WI38 (cell line): ENCODE measurements at regions not wholly inside any gene's neighbourhood (a gene's known extent, or its start where the extent isn't known, plus 50 kb on each side); places are given as distances from the start of the nearest gene placed in this dataset.

ENCODE experiments used
- H3K4me3 ChIP-seq: 2 replicates; pipeline ENCODE4 v1.5.1; 2011; ENCODE audit warnings: low read depth, mild to moderate bottlenecking, control low read depth, low read length
- CTCF ChIP-seq: IDR thresholded peaks from 2 replicates; pipeline ENCODE4 v1.5.1; 2012; ENCODE audit warnings: low read depth, mild to moderate bottlenecking, control low read depth, low read length

GRCh38 chr18:38944446-38945024 is 1378.9 kb upstream of the CELF4 start:
- TF ChIP-seq CTCF, result no peak
- no peak overlapping the region for H3K4me3 ChIP-seq

GRCh38 chr18:38941711-38942561 is 1376.3 kb upstream of the CELF4 start:
- no peak for TF ChIP-seq CTCF
- no peak overlapping the region for H3K4me3 ChIP-seq

- TF ChIP-seq CTCF, result no peak
- H3K4me3 ChIP-seq, result no peak overlapping the region
Measured at GRCh38 chr18:38940863-38941531, 1375.4 kb upstream of the CELF4 start.

- no peak for TF ChIP-seq CTCF
- H3K4me3 ChIP-seq, result no peak overlapping the region
Measured at GRCh38 chr18:38940475-38940862, 1374.9 kb upstream of the CELF4 start.

- H3K4me3 ChIP-seq, result no peak overlapping the region
- TF ChIP-seq CTCF, result no peak
Measured at GRCh38 chr18:38933910-38934510, 1368.4 kb upstream of the CELF4 start.

GRCh38 chr18:38933322-38933721 is 1367.7 kb upstream of the CELF4 start:
- no peak for TF ChIP-seq CTCF
- no peak overlapping the region for H3K4me3 ChIP-seq
